NB4 (cell line): ENCODE measurements at regions not wholly inside any gene's neighbourhood (a gene's known extent, or its start where the extent isn't known, plus 50 kb on each side); places are given as distances from the start of the nearest gene placed in this dataset.

Experiments
- MYC ChIP-seq: IDR thresholded peaks from 2 replicates; pipeline ENCODE4 v1.6.1; 2011; ENCODE audit warnings: low read depth, low read length
- POLR2A ChIP-seq: IDR thresholded peaks from 2 replicates; pipeline ENCODE4 v1.6.1; 2011; ENCODE audit warnings: mild to moderate bottlenecking; ENCODE audit not compliant: insufficient read length; ENCODE audit errors: extremely low read depth
- TF ChIP-seq, protein P1 (sequence below): IDR thresholded peaks from one replicate; pipeline ENCODE4 v1.5.1; 2012; ENCODE audit warnings: low read depth, low read length
- TF ChIP-seq, protein P2 (sequence below): IDR thresholded peaks from 2 replicates; pipeline ENCODE4 v1.6.1; 2011; ENCODE audit warnings: low read depth, low read length

DNA sequence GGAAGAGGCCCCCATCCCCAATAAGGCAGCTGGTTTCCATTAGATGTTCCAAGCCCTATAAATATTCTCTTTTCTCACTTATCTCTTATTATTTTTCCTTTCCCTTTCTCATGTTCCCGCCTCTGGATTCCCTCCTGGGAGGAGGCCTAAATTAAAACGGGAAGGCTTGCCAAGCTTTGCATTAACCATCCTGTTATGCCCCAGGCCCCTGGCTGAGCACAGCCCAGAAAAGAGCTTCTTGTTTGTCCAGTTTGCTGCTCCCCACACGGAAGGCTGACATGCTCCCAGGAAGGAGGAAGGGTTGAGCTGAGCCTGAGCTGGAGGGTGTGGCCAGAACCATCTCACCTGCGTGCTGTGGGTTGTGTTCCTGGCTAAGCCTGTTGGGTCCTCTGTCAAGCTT lies 63.1 kb upstream of the BOC start:
- TF ChIP-seq, protein P1, sequence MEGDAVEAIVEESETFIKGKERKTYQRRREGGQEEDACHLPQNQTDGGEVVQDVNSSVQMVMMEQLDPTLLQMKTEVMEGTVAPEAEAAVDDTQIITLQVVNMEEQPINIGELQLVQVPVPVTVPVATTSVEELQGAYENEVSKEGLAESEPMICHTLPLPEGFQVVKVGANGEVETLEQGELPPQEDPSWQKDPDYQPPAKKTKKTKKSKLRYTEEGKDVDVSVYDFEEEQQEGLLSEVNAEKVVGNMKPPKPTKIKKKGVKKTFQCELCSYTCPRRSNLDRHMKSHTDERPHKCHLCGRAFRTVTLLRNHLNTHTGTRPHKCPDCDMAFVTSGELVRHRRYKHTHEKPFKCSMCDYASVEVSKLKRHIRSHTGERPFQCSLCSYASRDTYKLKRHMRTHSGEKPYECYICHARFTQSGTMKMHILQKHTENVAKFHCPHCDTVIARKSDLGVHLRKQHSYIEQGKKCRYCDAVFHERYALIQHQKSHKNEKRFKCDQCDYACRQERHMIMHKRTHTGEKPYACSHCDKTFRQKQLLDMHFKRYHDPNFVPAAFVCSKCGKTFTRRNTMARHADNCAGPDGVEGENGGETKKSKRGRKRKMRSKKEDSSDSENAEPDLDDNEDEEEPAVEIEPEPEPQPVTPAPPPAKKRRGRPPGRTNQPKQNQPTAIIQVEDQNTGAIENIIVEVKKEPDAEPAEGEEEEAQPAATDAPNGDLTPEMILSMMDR: no peak
- TF ChIP-seq POLR2A (no peak), MYC (no peak)
- TF ChIP-seq, protein P2, sequence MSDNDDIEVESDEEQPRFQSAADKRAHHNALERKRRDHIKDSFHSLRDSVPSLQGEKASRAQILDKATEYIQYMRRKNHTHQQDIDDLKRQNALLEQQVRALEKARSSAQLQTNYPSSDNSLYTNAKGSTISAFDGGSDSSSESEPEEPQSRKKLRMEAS: no peak
